K562 (cell line): ENCODE measurements at regions not wholly inside any gene's neighbourhood (a gene's known extent, or its start where the extent isn't known, plus 50 kb on each side); places are given as distances from the start of the nearest gene placed in this dataset.
"Not testable (repeated sequence)": the region's sequence is repeated elsewhere in the genome, so short reads cannot be mapped to it uniquely, and the experiment has no call there.

Experiments used
- ATAC-seq: fragments of 200-7000 bp; cut with Tn5 transposase; 3 replicates; pipeline ENCODE4 v1.9.1; 2020; ENCODE audit warnings: moderate library complexity
- BruUV-seq: library from RNA; stranded (reverse); fragments of 400-500 nt; replicated peaks from 2 replicates; lab custom pipeline; 2021; lab: Mats Ljungman, UMichigan
- CTCF ChIA-PET: fragments of 300-600 bp; formaldehyde crosslinking; extraction: SDS; loops from one replicate; lab custom pipeline; 2021; ENCODE audit warnings: low intra/inter-chr PET ratio; lab: Yijun Ruan, JAX
- POLR2A ChIA-PET: fragments of 300-600, 350-650 bp; sonication (Branson Sonifier 250); formaldehyde crosslinking; extraction: SDS; loops from one replicate; lab custom pipeline; 2021; ENCODE audit warnings: antibody characterized with exemption, inconsistent platforms; lab: Yijun Ruan, JAX
- DNase-seq, 4 experiments: peaks; one replicate each; pipeline versions ENCODE4 v3.0.0 to v3.0.0-alpha.2; 2011 to 2018; ENCODE audit warnings: low spot score in 3 of 4, mixed read lengths in 3 of 4; ENCODE audit errors: extremely low read depth in 1 of 4
- FAIRE-seq: peaks from 2 replicates; lab custom pipeline; 2011; peaks lifted over from hg19 to GRCh38; lab: Jason Lieb, UNC
- H2AFZ ChIP-seq: 2 replicates; pipeline ENCODE4 v1.6.0; 2011; ENCODE audit warnings: low read depth, low read length, control low read depth, inconsistent platforms
- H3K27ac ChIP-seq: fragments of 200-600 bp; 3 replicates; pipeline ENCODE4 v1.8.0; 2011; ENCODE audit warnings: low read depth, mild to moderate bottlenecking, control low read depth, inconsistent platforms, low read length, moderate library complexity, mixed read lengths; ENCODE audit errors: extremely low read depth
- H3K27me3 ChIP-seq, 2 experiments: fragments of 300-600 bp in 1 of 2; 2 replicates in 1 of 2; 3 replicates in 1 of 2; pipeline versions ENCODE4 v1.6.0 to v1.8.0; 2011; ENCODE audit warnings: inconsistent platforms in 2 of 2, low read length in 2 of 2, mild to moderate bottlenecking in 1 of 2, mixed read lengths in 1 of 2, moderate library complexity in 1 of 2; ENCODE audit not compliant: control insufficient read depth in 2 of 2, insufficient read depth in 2 of 2
- H3K36me3 ChIP-seq: fragments of 300-600 bp; 3 replicates; pipeline ENCODE4 v1.8.0; 2011; ENCODE audit warnings: mild to moderate bottlenecking, low read length, inconsistent platforms; ENCODE audit not compliant: control insufficient read depth, insufficient read depth
- H3K4me1 ChIP-seq, 2 experiments: fragments of 200-600 bp in 1 of 2; replicated peaks in 1 of 2; 2 replicates in 1 of 2; 3 replicates in 1 of 2; pipeline versions ENCODE4 v1.5.1 to v1.8.0; 2011; ENCODE audit warnings: inconsistent platforms in 2 of 2, low read length in 2 of 2, mild to moderate bottlenecking in 1 of 2, mixed read lengths in 1 of 2, moderate library complexity in 1 of 2; ENCODE audit not compliant: control insufficient read depth in 2 of 2, insufficient read depth in 2 of 2
- H3K4me2 ChIP-seq: 2 replicates; pipeline ENCODE4 v1.6.1; 2011; ENCODE audit warnings: low read length, control low read depth, inconsistent platforms, mixed read lengths; ENCODE audit not compliant: insufficient read depth
- H3K4me3 ChIP-seq: fragments of 200-600 bp; sonication (generic), shearing (Covaris generic); 2 replicates; pipeline ENCODE4 v1.5.1; 2016; ENCODE audit warnings: control low read depth, inconsistent platforms
- H3K79me2 ChIP-seq: fragments of 200-600 bp; 3 replicates; pipeline ENCODE4 v1.8.0; 2011; ENCODE audit warnings: low read length, inconsistent platforms; ENCODE audit not compliant: control insufficient read depth, insufficient read depth
- H3K9ac ChIP-seq, 2 experiments: 2 replicates each; pipeline versions ENCODE4 v1.6.0 to v1.6.1; 2011; ENCODE audit warnings: low read depth in 2 of 2, low read length in 2 of 2, control low read depth in 1 of 2, inconsistent platforms in 1 of 2, mild to moderate bottlenecking in 1 of 2, mixed read lengths in 1 of 2; ENCODE audit not compliant: insufficient read depth in 1 of 2
- H3K9me1 ChIP-seq: one replicate; pipeline ENCODE4 v1.6.0; 2011; ENCODE audit warnings: inconsistent platforms, mild to moderate bottlenecking, low read length, moderate library complexity; ENCODE audit not compliant: control insufficient read depth, insufficient read depth
- H3K9me3 ChIP-seq: replicated peaks from 2 replicates; pipeline ENCODE4 v1.5.1; 2011; ENCODE audit warnings: low read depth, low read length, inconsistent platforms; ENCODE audit not compliant: control insufficient read depth, insufficient read depth
- H4K20me1 ChIP-seq: replicated peaks from 2 replicates; pipeline ENCODE4 v1.6.1; 2011; ENCODE audit warnings: low read length, inconsistent platforms, mixed read lengths; ENCODE audit not compliant: control insufficient read depth, insufficient read depth
- C11orf30 ChIP-seq: fragments of 450-650 bp; IDR thresholded peaks from 2 replicates; pipeline ENCODE4 v1.6.1; 2016; ENCODE audit warnings: low read depth, mild to moderate bottlenecking
- HDAC3 ChIP-seq: fragments of 450-650 bp; IDR thresholded peaks from 2 replicates; pipeline ENCODE4 v1.6.1; 2018; ENCODE audit warnings: borderline replicate concordance, mild to moderate bottlenecking, moderate library complexity; ENCODE audit not compliant: partially characterized antibody
- MAFF ChIP-seq: IDR thresholded peaks from 2 replicates; pipeline ENCODE4 v1.6.1; 2012; ENCODE audit warnings: low read length, improper control_type of control experiment
- MAFG ChIP-seq: fragments of 450-650 bp; conservative IDR thresholded peaks from 2 replicates; pipeline ENCODE4 v1.6.1; 2016; ENCODE audit warnings: missing genetic modification characterization, missing compliant biosample characterization
- MAFK ChIP-seq: IDR thresholded peaks from 2 replicates; pipeline ENCODE4 v1.6.1; 2011; ENCODE audit warnings: low read length, improper control_type of control experiment
- MTA2 ChIP-seq: fragments of 450-650 bp; IDR thresholded peaks from 2 replicates; pipeline ENCODE4 v1.6.1; 2016; ENCODE audit warnings: low read depth
- SAFB ChIP-seq: fragments of 200-400 bp; formaldehyde crosslinking; IDR thresholded peaks from 2 replicates; pipeline ENCODE4 v1.6.1; 2017; ENCODE audit warnings: low read depth, low read length, borderline replicate concordance
- ZNF23 ChIP-seq: fragments of 250-450 bp; sonication (Bioruptor Pico); IDR thresholded peaks from 2 replicates; pipeline ENCODE4 v1.4.0; 2020; ENCODE audit warnings: mild to moderate bottlenecking
- ZNF316 ChIP-seq: fragments of 450-650 bp; IDR thresholded peaks from 2 replicates; pipeline ENCODE4 v1.6.1; 2016
- WGBS: fragments of 100-300 bp; shearing (Covaris generic); methylation state at CpG from one replicate; pipeline ENCODE4 v1.1.6; 2016; ENCODE audit warnings: low coverage, mixed read lengths; ENCODE audit not compliant: insufficient coverage; ENCODE audit errors: missing lambda C conversion rate; 5-methylcytosine and 5-hydroxymethylcytosine counted together
- in situ Hi-C: fragments of 300-500 bp; cut with MboI; formaldehyde crosslinking; loops from 4 replicates; pipeline ENCODE4 v1.15.0; 2018; ENCODE audit warnings: inconsistent platforms, mixed read lengths
- intact Hi-C: fragments of 100-400 bp; cut with micrococcal nuclease; formaldehyde crosslinking; loops from 2 replicates; pipeline ENCODE4 v1.14.2; 2022

GRCh38 chrX:26445288-26445687, 229.3 kb downstream of the MAGEB5 start:
- in situ Hi-C loops: no loop called here
- Histone ChIP-seq H2AFZ (no peak overlapping the region), H3K4me1 (no peaks in the 10 kb centered on the region), H3K79me2 (no peaks in the 10 kb centered on the region), H3K9me3 (no peaks in the 10 kb centered on the region), H3K4me3 (no peak overlapping the region), H3K9me1 (no peaks in the 10 kb centered on the region)
- no peak for FAIRE-seq
- TF ChIP-seq ZNF316 (peak; percentile 62), MAFG (tag) (peak; percentile 26; the same call in 1 of the 2 replicates), MTA2 (no peak), HDAC3 (no peak), C11orf30 (peak; percentile 19; the same call in 1 of the 2 replicates), MAFK (peak; percentile 56; the same call in 1 of the 2 replicates), ZNF23 (no peak), MAFF (peak; percentile 65; the same call in 1 of the 2 replicates), SAFB (no peak)
- TF ChIP-seq, all 486 proteins: peak for 5
- Histone ChIP-seq H3K4me2 (no peak overlapping the region), H3K9ac (no peak overlapping the region), H3K27me3 (no peaks in the 10 kb centered on the region), H4K20me1 (no peaks in the 10 kb centered on the region), H3K36me3 (no peaks in the 10 kb centered on the region), H3K27ac (no peak overlapping the region)
- no TSS peak for BruUV-seq
- WGBS: 0% methylated on average over 2 of the region's 2 CpGs
- ChIA-PET CTCF (no interaction called here), POLR2A (no interaction called here)
- ATAC-seq: no peak
- intact Hi-C loops: no loop called here
- DNase-seq: no peak

- H3K9ac ChIP-seq, H3K27me3 ChIP-seq, H3K4me3 ChIP-seq, DNase-seq, FAIRE-seq, H3K79me2 ChIP-seq, H3K9me1 ChIP-seq, H3K4me2 ChIP-seq, BruUV-seq, in situ Hi-C loops, H3K36me3 ChIP-seq, H3K9me3 ChIP-seq, H3K4me1 ChIP-seq, H2AFZ ChIP-seq, ATAC-seq, CTCF ChIA-PET, H3K27ac ChIP-seq, intact Hi-C loops, H4K20me1 ChIP-seq, POLR2A ChIA-PET: not testable (repeated sequence)
- WGBS: 0% methylated on average over 3 of the region's 3 CpGs
Observed at GRCh38 chrX:26444417-26444816, 228.4 kb downstream of the MAGEB5 start.
